CD14-positive monocyte (primary cell): ENCODE measurements at regions not wholly inside any gene's neighbourhood (a gene's known extent, or its start where the extent isn't known, plus 50 kb on each side); places are given as distances from the start of the nearest gene placed in this dataset.

Experiments used
- DNase-seq, 3 donors: peaks; one replicate each; pipeline ENCODE4 v3.0.0-alpha.2; 2011 to 2022
- H2AFZ ChIP-seq: 2 replicates; pipeline ENCODE4 v1.6.0; 2012; ENCODE audit warnings: mild to moderate bottlenecking, low read depth, low read length, inconsistent platforms; ENCODE audit not compliant: insufficient read depth, poor library complexity, severe bottlenecking
- H3K27ac ChIP-seq, 2 donors: 1 replicate in 1 of 2; 2 replicates in 1 of 2; pipeline ENCODE4 v1.5.1; 2012 to 2013; ENCODE audit warnings: low read length in 2 of 2, control low read depth in 1 of 2, inconsistent platforms in 1 of 2, low read depth in 1 of 2, mild to moderate bottlenecking in 1 of 2
- H3K27me3 ChIP-seq, 2 donors: one replicate each; pipeline versions ENCODE4 v1.6.0 to v1.6.1; 2011 to 2013; ENCODE audit warnings: low read length in 2 of 2; ENCODE audit not compliant: control insufficient read depth in 2 of 2, insufficient read depth in 2 of 2
- H3K36me3 ChIP-seq, 2 donors: replicated peaks in 1 of 2; 1 replicate in 1 of 2; 2 replicates in 1 of 2; pipeline versions ENCODE4 v1.5.1 to v1.6.1; 2012 to 2013; ENCODE audit warnings: low read length in 2 of 2, control low read depth in 1 of 2, inconsistent platforms in 1 of 2, mild to moderate bottlenecking in 1 of 2; ENCODE audit not compliant: insufficient read depth in 2 of 2, control insufficient read depth in 1 of 2
- H3K4me1 ChIP-seq, 2 donors: 1 replicate in 1 of 2; 2 replicates in 1 of 2; pipeline versions ENCODE4 v1.5.1 to v1.6.1; 2012 to 2013; ENCODE audit warnings: low read length in 2 of 2, control low read depth in 1 of 2, inconsistent platforms in 1 of 2, mild to moderate bottlenecking in 1 of 2, moderate library complexity in 1 of 2; ENCODE audit not compliant: insufficient read depth in 2 of 2, control insufficient read depth in 1 of 2
- H3K4me2 ChIP-seq: replicated peaks from 2 replicates; pipeline ENCODE3; 2012; ENCODE audit warnings: low read length, moderate library complexity, mild to moderate bottlenecking; ENCODE audit not compliant: poor library complexity, severe bottlenecking; ENCODE audit errors: extremely low read depth
- H3K4me3 ChIP-seq, 3 experiments: fragments of 200-600 bp in 1 of 3; sonication (generic) in 1 of 3; replicated peaks in 1 of 3; 1 replicate in 2 of 3; 2 replicates in 1 of 3; pipeline ENCODE4 v1.5.1; 2011 to 2013; ENCODE audit warnings: low read length in 3 of 3, mild to moderate bottlenecking in 3 of 3, control low read depth in 2 of 3, low read depth in 2 of 3, inconsistent platforms in 1 of 3, moderate library complexity in 1 of 3
- H3K79me2 ChIP-seq: 2 replicates; pipeline ENCODE4 v1.6.0; 2012; ENCODE audit warnings: mild to moderate bottlenecking, control low read depth, inconsistent platforms, low read length, moderate library complexity; ENCODE audit not compliant: insufficient read depth
- H3K9ac ChIP-seq: 2 replicates; pipeline ENCODE4 v1.6.0; 2017; ENCODE audit warnings: low read length, mild to moderate bottlenecking; ENCODE audit not compliant: insufficient read depth, poor library complexity, severe bottlenecking
- H3K9me3 ChIP-seq, 2 donors: replicated peaks in 1 of 2; 1 replicate in 1 of 2; 2 replicates in 1 of 2; pipeline versions ENCODE4 v1.5.1 to v1.6.1; 2012 to 2013; ENCODE audit warnings: low read length in 2 of 2, control low read depth in 1 of 2; ENCODE audit not compliant: control insufficient read depth in 1 of 2, insufficient read depth in 1 of 2
- H4K20me1 ChIP-seq: 2 replicates; pipeline ENCODE4 v1.6.0; 2012; ENCODE audit warnings: mild to moderate bottlenecking, low read length, control low read depth, moderate library complexity; ENCODE audit not compliant: insufficient read depth
- H3K27ac Mint-ChIP-seq, 7 donors: one replicate each; pipeline ENCODE4 v1.8.0; 2020; ENCODE audit warnings: mild to moderate bottlenecking in 7 of 7, mixed read lengths in 7 of 7, moderate library complexity in 6 of 7, inconsistent platforms in 2 of 7
- H3K27me3 Mint-ChIP-seq, 3 donors: one replicate each; pipeline ENCODE4 v1.8.0; 2021 to 2022; ENCODE audit warnings: low read depth in 3 of 3, mild to moderate bottlenecking in 3 of 3, mixed read lengths in 3 of 3, moderate library complexity in 3 of 3, inconsistent platforms in 1 of 3
- H3K36me3 Mint-ChIP-seq, 2 donors: one replicate each; pipeline ENCODE4 v1.8.0; 2020; ENCODE audit warnings: mixed read lengths in 2 of 2, inconsistent platforms in 1 of 2, mild to moderate bottlenecking in 1 of 2
- H3K4me1 Mint-ChIP-seq: one replicate; pipeline ENCODE4 v1.8.0; 2020; ENCODE audit warnings: mild to moderate bottlenecking, mixed read lengths
- H3K4me3 Mint-ChIP-seq, 2 donors: one replicate each; pipeline ENCODE4 v1.8.0; 2020; ENCODE audit warnings: mild to moderate bottlenecking in 2 of 2, mixed read lengths in 2 of 2, moderate library complexity in 1 of 2
- H3K9me3 Mint-ChIP-seq, 7 donors: one replicate each; pipeline ENCODE4 v1.8.0; 2020 to 2022; ENCODE audit warnings: mixed read lengths in 7 of 7, mild to moderate bottlenecking in 6 of 7, moderate library complexity in 6 of 7, inconsistent platforms in 2 of 7
- CTCF ChIP-seq: fragments of 200-600 bp; IDR thresholded peaks from one replicate; pipeline ENCODE4 v1.8.0; 2022; ENCODE audit warnings: antibody characterized with exemption, mild to moderate bottlenecking
- WGBS: methylation state at CpG from one replicate; pipeline ENCODE4 v1.1.5; 2013; ENCODE audit warnings: missing lambda C conversion rate; ENCODE audit not compliant: insufficient coverage; 5-methylcytosine and 5-hydroxymethylcytosine counted together
- intact Hi-C, 2 donors: fragments of 100-400 bp; cut with micrococcal nuclease; formaldehyde crosslinking; loops; one replicate each; pipeline versions ENCODE4 v1.15.0 to v1.15.1; 2023

- Histone ChIP-seq H4K20me1 (no peaks in the 10 kb centered on the region), H3K9me3 (no peaks in the 10 kb centered on the region), H3K27ac (no peak overlapping the region), H3K4me1 (no peaks in the 10 kb centered on the region), H3K4me2 (no peak overlapping the region), H3K36me3 (no peaks in the 10 kb centered on the region), H3K4me3 (no peak overlapping the region), H3K27me3 (no peaks in the 10 kb centered on the region), H3K9ac (no peak overlapping the region), H3K79me2 (no peaks in the 10 kb centered on the region), H2AFZ (no peak overlapping the region)
- no peak overlapping the region for H3K4me3 Mint-ChIP-seq
- H3K4me1 Mint-ChIP-seq = peaks cover 2% of the 10 kb centered on the region
- peaks cover 0 to 6% (median 0%) of the 10 kb centered on the region in 7 donors for H3K9me3 Mint-ChIP-seq
- no peaks in the 10 kb centered on the region for H3K36me3 Mint-ChIP-seq
- peaks cover 0 to 6% (median 1%) of the 10 kb centered on the region in 3 donors for H3K27me3 Mint-ChIP-seq
- intact Hi-C loops = no loop called here
- H3K27ac Mint-ChIP-seq = no peak overlapping the region
- WGBS = 88% methylated on average over 4 of the region's 5 CpGs
- DNase-seq = no peak
- no peak for TF ChIP-seq CTCF
These were observed 223.0 kb downstream of the SNX10 start for GRCh38 chr7:26514633-26515032.

- H3K27ac Mint-ChIP-seq = no peak overlapping the region
- no peaks in the 10 kb centered on the region for H3K79me2 ChIP-seq
- H3K4me2 ChIP-seq = no peak overlapping the region
- H3K27ac ChIP-seq = no peak overlapping the region
- no peaks in the 10 kb centered on the region for H3K4me1 ChIP-seq
- no peaks in the 10 kb centered on the region for H3K36me3 ChIP-seq
- peaks cover 0 to 6% (median 1%) of the 10 kb centered on the region in 3 donors for H3K27me3 Mint-ChIP-seq
- H3K9me3 ChIP-seq = no peaks in the 10 kb centered on the region
- no peak overlapping the region for H3K4me3 ChIP-seq
- H3K4me1 Mint-ChIP-seq = no peaks in the 10 kb centered on the region
- no peak for TF ChIP-seq CTCF
- H3K36me3 Mint-ChIP-seq = no peaks in the 10 kb centered on the region
- 59% methylated on average over 3 of the region's 8 CpGs for WGBS
- H2AFZ ChIP-seq = no peak overlapping the region
- H3K27me3 ChIP-seq = no peaks in the 10 kb centered on the region
- H3K4me3 Mint-ChIP-seq = no peak overlapping the region
- intact Hi-C loops = no loop called here
- no peaks in the 10 kb centered on the region for H4K20me1 ChIP-seq
- no peak for DNase-seq
- H3K9ac ChIP-seq = no peak overlapping the region
- peaks cover 0 to 3% (median 0%) of the 10 kb centered on the region in 7 donors for H3K9me3 Mint-ChIP-seq
These were observed 223.7 kb downstream of the SNX10 start for GRCh38 chr7:26515314-26515842.
